ENCODE measurements at regions not wholly inside any gene's neighbourhood (a gene's known extent, or its start where the extent isn't known, plus 50 kb on each side); places are given as distances from the start of the nearest gene placed in this dataset.

GRCh38 chr5:30030101-30030500 is 1163.4 kb upstream of the CDH6 start:
- TF ChIP-seq POLR2A (IDR thresholded peaks at IDR 0.05) = no peak
- no peak for TF ChIP-seq CTCF (IDR thresholded peaks at IDR 0.05)

All from testis (tissue), 2 donors.